ENCODE measurements at regions not wholly inside any gene's neighbourhood (a gene's known extent, or its start where the extent isn't known, plus 50 kb on each side); places are given as distances from the start of the nearest gene placed in this dataset.
"Not testable (repeated sequence)": the region's sequence is repeated elsewhere in the genome, so short reads cannot be mapped to it uniquely, and the experiment has no call there.

- not testable (repeated sequence) for H3K27ac ChIP-seq (replicated peaks; ENCODE audit: low read length); H4K91ac ChIP-seq (ENCODE audit: low read depth, low read length, poor library complexity); H3K9ac ChIP-seq (ENCODE audit: low read depth, low read length, poor library complexity); H2BK5ac ChIP-seq (ENCODE audit: low read length); H4K8ac ChIP-seq (ENCODE audit: low read depth, low read length); H3K79me1 ChIP-seq (ENCODE audit: low read depth, low read length); H3K14ac ChIP-seq (ENCODE audit: low read length); H3K23ac ChIP-seq (ENCODE audit: low read depth, low read length, poor library complexity); H2BK120ac ChIP-seq (ENCODE audit: low read depth, low read length); H2BK12ac ChIP-seq (ENCODE audit: low read length); H2AK5ac ChIP-seq (ENCODE audit: low read depth, low read length); H3K36me3 ChIP-seq (replicated peaks in 1 of 2; ENCODE audit: control insufficient read depth in 2 of 2, insufficient read depth in 2 of 2, low read length in 2 of 2); H3K27me3 ChIP-seq (ENCODE audit: control insufficient read depth in 3 of 3, insufficient read depth in 3 of 3, low read depth in 1 of 3, low read length in 3 of 3); H2AFZ ChIP-seq (ENCODE audit: low read length); DNase-seq (ENCODE audit: low spot score); H3K4me2 ChIP-seq (ENCODE audit: insufficient read depth, low read length, poor library complexity, severe bottlenecking); H3K9me3 ChIP-seq (replicated peaks in 1 of 2; ENCODE audit: control insufficient read depth in 2 of 2, insufficient read depth in 1 of 2, low read depth in 1 of 2, low read length in 2 of 2); H2BK15ac ChIP-seq (ENCODE audit: low read length); H3K4me1 ChIP-seq (ENCODE audit: control insufficient read depth in 2 of 2, insufficient read depth in 1 of 2, low read depth in 1 of 2, low read length in 2 of 2); H3K4me3 ChIP-seq (ENCODE audit: low read length in 2 of 2); H3K4ac ChIP-seq (ENCODE audit: low read length); H3K18ac ChIP-seq (ENCODE audit: low read length)
- WGBS, 2 donors (ENCODE audit: extremely low coverage in 2 of 2, insufficient read length in 2 of 2, insufficient replicate concordance in 1 of 2) = no CpG with 5 or more reads among the region's 2 CpGs
Measured at GRCh38 chr9:67708109-67708508, 150.6 kb upstream of the ANKRD20A1 start.

- DNase-seq (ENCODE audit: low spot score); H3K9ac ChIP-seq (ENCODE audit: low read depth, low read length, poor library complexity); H3K23ac ChIP-seq (ENCODE audit: low read depth, low read length, poor library complexity); H3K14ac ChIP-seq (ENCODE audit: low read length); H3K4ac ChIP-seq (ENCODE audit: low read length); H2BK12ac ChIP-seq (ENCODE audit: low read length); H4K8ac ChIP-seq (ENCODE audit: low read depth, low read length); H4K91ac ChIP-seq (ENCODE audit: low read depth, low read length, poor library complexity); H2AK5ac ChIP-seq (ENCODE audit: low read depth, low read length); H2BK120ac ChIP-seq (ENCODE audit: low read depth, low read length); H3K79me1 ChIP-seq (ENCODE audit: low read depth, low read length); H3K27me3 ChIP-seq (ENCODE audit: control insufficient read depth in 3 of 3, insufficient read depth in 3 of 3, low read depth in 1 of 3, low read length in 3 of 3); H3K4me1 ChIP-seq (ENCODE audit: control insufficient read depth in 2 of 2, insufficient read depth in 1 of 2, low read depth in 1 of 2, low read length in 2 of 2); H3K27ac ChIP-seq (replicated peaks; ENCODE audit: low read length); H3K36me3 ChIP-seq (replicated peaks in 1 of 2; ENCODE audit: control insufficient read depth in 2 of 2, insufficient read depth in 2 of 2, low read length in 2 of 2); H2BK5ac ChIP-seq (ENCODE audit: low read length); H3K4me2 ChIP-seq (ENCODE audit: insufficient read depth, low read length, poor library complexity, severe bottlenecking); H3K18ac ChIP-seq (ENCODE audit: low read length); H3K9me3 ChIP-seq (replicated peaks in 1 of 2; ENCODE audit: control insufficient read depth in 2 of 2, insufficient read depth in 1 of 2, low read depth in 1 of 2, low read length in 2 of 2); H3K4me3 ChIP-seq (ENCODE audit: low read length in 2 of 2); H2BK15ac ChIP-seq (ENCODE audit: low read length); H2AFZ ChIP-seq (ENCODE audit: low read length): not testable (repeated sequence)
- no CpG with 5 or more reads among the region's 32 CpGs for WGBS, 2 donors (ENCODE audit: extremely low coverage in 2 of 2, insufficient read length in 2 of 2, insufficient replicate concordance in 1 of 2)
Measured at GRCh38 chr9:67711429-67711828, 147.3 kb upstream of the ANKRD20A1 start.

- H3K9ac ChIP-seq (ENCODE audit: low read depth, low read length, poor library complexity); H2BK12ac ChIP-seq (ENCODE audit: low read length); H3K9me3 ChIP-seq (replicated peaks in 1 of 2; ENCODE audit: control insufficient read depth in 2 of 2, insufficient read depth in 1 of 2, low read depth in 1 of 2, low read length in 2 of 2); H3K4me1 ChIP-seq (ENCODE audit: control insufficient read depth in 2 of 2, insufficient read depth in 1 of 2, low read depth in 1 of 2, low read length in 2 of 2); DNase-seq (ENCODE audit: low spot score); H3K79me1 ChIP-seq (ENCODE audit: low read depth, low read length); H2AK5ac ChIP-seq (ENCODE audit: low read depth, low read length); H3K4me2 ChIP-seq (ENCODE audit: insufficient read depth, low read length, poor library complexity, severe bottlenecking); H2BK15ac ChIP-seq (ENCODE audit: low read length); H3K18ac ChIP-seq (ENCODE audit: low read length); H2BK5ac ChIP-seq (ENCODE audit: low read length); H2BK120ac ChIP-seq (ENCODE audit: low read depth, low read length); H3K27me3 ChIP-seq (ENCODE audit: control insufficient read depth in 3 of 3, insufficient read depth in 3 of 3, low read depth in 1 of 3, low read length in 3 of 3); H3K27ac ChIP-seq (replicated peaks; ENCODE audit: low read length); H3K14ac ChIP-seq (ENCODE audit: low read length); H3K23ac ChIP-seq (ENCODE audit: low read depth, low read length, poor library complexity); H3K4me3 ChIP-seq (ENCODE audit: low read length in 2 of 2); H2AFZ ChIP-seq (ENCODE audit: low read length); H3K36me3 ChIP-seq (replicated peaks in 1 of 2; ENCODE audit: control insufficient read depth in 2 of 2, insufficient read depth in 2 of 2, low read length in 2 of 2); H3K4ac ChIP-seq (ENCODE audit: low read length); H4K91ac ChIP-seq (ENCODE audit: low read depth, low read length, poor library complexity); H4K8ac ChIP-seq (ENCODE audit: low read depth, low read length): not testable (repeated sequence)
- WGBS, 2 donors (ENCODE audit: extremely low coverage in 2 of 2, insufficient read length in 2 of 2, insufficient replicate concordance in 1 of 2) = no CpG with 5 or more reads among the region's 10 CpGs
Measured at GRCh38 chr9:67711931-67712330, 146.8 kb upstream of the ANKRD20A1 start.

- not testable (repeated sequence) for H3K4me3 ChIP-seq (ENCODE audit: low read length in 2 of 2); H3K36me3 ChIP-seq (replicated peaks in 1 of 2; ENCODE audit: control insufficient read depth in 2 of 2, insufficient read depth in 2 of 2, low read length in 2 of 2); DNase-seq (ENCODE audit: low spot score); H2BK120ac ChIP-seq (ENCODE audit: low read depth, low read length); H3K9ac ChIP-seq (ENCODE audit: low read depth, low read length, poor library complexity); H2BK12ac ChIP-seq (ENCODE audit: low read length); H2BK15ac ChIP-seq (ENCODE audit: low read length); H3K4me2 ChIP-seq (ENCODE audit: insufficient read depth, low read length, poor library complexity, severe bottlenecking); H2BK5ac ChIP-seq (ENCODE audit: low read length); H3K79me1 ChIP-seq (ENCODE audit: low read depth, low read length); H4K91ac ChIP-seq (ENCODE audit: low read depth, low read length, poor library complexity); H3K4ac ChIP-seq (ENCODE audit: low read length); H3K18ac ChIP-seq (ENCODE audit: low read length); H3K4me1 ChIP-seq (ENCODE audit: control insufficient read depth in 2 of 2, insufficient read depth in 1 of 2, low read depth in 1 of 2, low read length in 2 of 2); H3K14ac ChIP-seq (ENCODE audit: low read length); H3K23ac ChIP-seq (ENCODE audit: low read depth, low read length, poor library complexity); H3K9me3 ChIP-seq (replicated peaks in 1 of 2; ENCODE audit: control insufficient read depth in 2 of 2, insufficient read depth in 1 of 2, low read depth in 1 of 2, low read length in 2 of 2); H4K8ac ChIP-seq (ENCODE audit: low read depth, low read length); H2AK5ac ChIP-seq (ENCODE audit: low read depth, low read length); H3K27me3 ChIP-seq (ENCODE audit: control insufficient read depth in 3 of 3, insufficient read depth in 3 of 3, low read depth in 1 of 3, low read length in 3 of 3); H2AFZ ChIP-seq (ENCODE audit: low read length); H3K27ac ChIP-seq (replicated peaks; ENCODE audit: low read length)
- no CpG with 5 or more reads among the region's 9 CpGs for WGBS, 2 donors (ENCODE audit: extremely low coverage in 2 of 2, insufficient read length in 2 of 2, insufficient replicate concordance in 1 of 2)
Measured at GRCh38 chr9:67712956-67713355, 145.8 kb upstream of the ANKRD20A1 start.

Measured in neuronal stem cell (in vitro differentiated cells).